Stomach (tissue), 8 donors: ENCODE measurements at regions not wholly inside any gene's neighbourhood (a gene's known extent, or its start where the extent isn't known, plus 50 kb on each side); places are given as distances from the start of the nearest gene placed in this dataset.

ENCODE experiments used
- DNase-seq, 2 donors: peaks; one replicate each; pipeline versions ENCODE4 v3.0.0 to v3.0.0-alpha.2; 2013 to 2019
- H3K27ac ChIP-seq, 5 donors: fragments of 200-600 bp in 4 of 5; sonication (generic) in 4 of 5; one replicate each; pipeline ENCODE4 v1.5.1; 2013 to 2019; ENCODE audit warnings: mild to moderate bottlenecking in 1 of 5, moderate library complexity in 1 of 5
- H3K27me3 ChIP-seq, 3 donors: fragments of 200-600 bp; sonication (generic); one replicate each; pipeline ENCODE4 v1.5.1; 2017 to 2019; ENCODE audit warnings: mixed run types in 1 of 3
- H3K36me3 ChIP-seq, 4 donors: fragments of 200-600 bp; sonication (generic); 1 replicate in 3 of 4; 2 replicates in 1 of 4; pipeline ENCODE4 v1.5.1; 2016 to 2019
- H3K4me1 ChIP-seq, 4 donors: fragments of 200-600 bp; sonication (generic); one replicate each; pipeline ENCODE4 v1.5.1; 2016 to 2019
- H3K4me3 ChIP-seq, 4 donors: fragments of 200-600 bp; sonication (generic) in 3 of 4; one replicate each; pipeline ENCODE4 v1.5.1; 2016 to 2019; ENCODE audit warnings: mild to moderate bottlenecking in 1 of 4
- H3K9me3 ChIP-seq, 4 donors: fragments of 200-600 bp; sonication (generic); one replicate each; pipeline ENCODE4 v1.5.1; 2016 to 2019
- EP300 ChIP-seq: sonication (generic); formaldehyde crosslinking; IDR thresholded peaks from one replicate; pipeline ENCODE4 v1.6.1; 2017; ENCODE audit warnings: antibody characterized with exemption
- POLR2A ChIP-seq, 4 donors: fragments of 450-650 bp; IDR thresholded peaks; one replicate each; pipeline ENCODE4 v1.6.1; 2016; ENCODE audit warnings: antibody characterized with exemption in 4 of 4, control low read depth in 2 of 4, mild to moderate bottlenecking in 1 of 4, moderate library complexity in 1 of 4
- POLR2AphosphoS5 ChIP-seq, 3 donors: sonication (generic); formaldehyde crosslinking; IDR thresholded peaks; one replicate each; pipeline ENCODE4 v1.6.1; 2016; ENCODE audit warnings: antibody characterized with exemption in 3 of 3
- WGBS, 5 donors: extraction: QIAGEN DNeasy Blood & Tissue Kit in 3 of 5; methylation state at CpG; one replicate each; pipeline versions ENCODE4 v1.1.5 to v1.1.7; 2013 to 2018; 5-methylcytosine and 5-hydroxymethylcytosine counted together
- intact Hi-C: fragments of 100-400 bp; cut with DNase I; formaldehyde crosslinking; loops from one replicate; pipeline ENCODE4 v1.15.1; 2023; ENCODE audit warnings: low total_unique reads
- TF ChIP-seq, protein P1 (sequence below), 7 experiments: fragments of 450-650 bp in 4 of 7; fragments of 200-600 bp in 3 of 7; sonication (generic) in 3 of 7; IDR thresholded peaks; one replicate each; pipeline ENCODE4 v1.5.1; 2016 to 2019; ENCODE audit warnings: antibody characterized with exemption in 7 of 7, control low read depth in 2 of 7, mild to moderate bottlenecking in 1 of 7
- donor health status: healthy with polysubstance abuse.
- donor health status: Bipolar disorder and iron deficiency.
- donor health status: healthy.

GRCh38 chr6:49145280-49145679 is 317.8 kb downstream of the MMUT start:
- Histone ChIP-seq H3K4me3 (no peak overlapping the region), H3K27ac (no peak overlapping the region), H3K4me1 (no peaks in the 10 kb centered on the region), H3K9me3 (peaks cover 0 to 8% (median 0%) of the 10 kb centered on the region in 4 donors), H3K27me3 (no peaks in the 10 kb centered on the region), H3K36me3 (no peaks in the 10 kb centered on the region)
- intact Hi-C loops: no loop called here
- TF ChIP-seq POLR2AphosphoS5 (IDR thresholded peaks at IDR 0.05) (no peak), POLR2A (IDR thresholded peaks at IDR 0.05) (no peak), EP300 (no peak)
- TF ChIP-seq, protein P1, sequence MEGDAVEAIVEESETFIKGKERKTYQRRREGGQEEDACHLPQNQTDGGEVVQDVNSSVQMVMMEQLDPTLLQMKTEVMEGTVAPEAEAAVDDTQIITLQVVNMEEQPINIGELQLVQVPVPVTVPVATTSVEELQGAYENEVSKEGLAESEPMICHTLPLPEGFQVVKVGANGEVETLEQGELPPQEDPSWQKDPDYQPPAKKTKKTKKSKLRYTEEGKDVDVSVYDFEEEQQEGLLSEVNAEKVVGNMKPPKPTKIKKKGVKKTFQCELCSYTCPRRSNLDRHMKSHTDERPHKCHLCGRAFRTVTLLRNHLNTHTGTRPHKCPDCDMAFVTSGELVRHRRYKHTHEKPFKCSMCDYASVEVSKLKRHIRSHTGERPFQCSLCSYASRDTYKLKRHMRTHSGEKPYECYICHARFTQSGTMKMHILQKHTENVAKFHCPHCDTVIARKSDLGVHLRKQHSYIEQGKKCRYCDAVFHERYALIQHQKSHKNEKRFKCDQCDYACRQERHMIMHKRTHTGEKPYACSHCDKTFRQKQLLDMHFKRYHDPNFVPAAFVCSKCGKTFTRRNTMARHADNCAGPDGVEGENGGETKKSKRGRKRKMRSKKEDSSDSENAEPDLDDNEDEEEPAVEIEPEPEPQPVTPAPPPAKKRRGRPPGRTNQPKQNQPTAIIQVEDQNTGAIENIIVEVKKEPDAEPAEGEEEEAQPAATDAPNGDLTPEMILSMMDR (IDR thresholded peaks at IDR 0.05): no peak
- no peak for DNase-seq

- H3K4me1 ChIP-seq: no peaks in the 10 kb centered on the region
- intact Hi-C loops: no loop called here
- no peaks in the 10 kb centered on the region for H3K27me3 ChIP-seq
- 22 to 29% (median 24%) methylated on average over 7 of the region's 7 CpGs for whole genome bisulfite sequencing, 5 donors
- DNase-seq: no peak
- H3K36me3 ChIP-seq: no peaks in the 10 kb centered on the region
- H3K27ac ChIP-seq: no peak overlapping the region
- TF ChIP-seq, protein P1 (IDR thresholded peaks at IDR 0.05): no peak
- no peak for TF ChIP-seq POLR2AphosphoS5 (IDR thresholded peaks at IDR 0.05)
- TF ChIP-seq POLR2A (IDR thresholded peaks at IDR 0.05): no peak
- H3K4me3 ChIP-seq: no peak overlapping the region
- peaks cover 0 to 6% (median 0%) of the 10 kb centered on the region in 4 donors for H3K9me3 ChIP-seq
Measured at GRCh38 chr6:49142421-49143151, 320.5 kb downstream of the MMUT start.

GRCh38 chr6:49121970-49122369 is 341.1 kb downstream of the MMUT start:
- H3K27ac ChIP-seq: no peak overlapping the region
- TF ChIP-seq EP300 (no peak), POLR2A (IDR thresholded peaks at IDR 0.05) (no peak), POLR2AphosphoS5 (IDR thresholded peaks at IDR 0.05) (no peak)
- TF ChIP-seq, protein P1 (IDR thresholded peaks at IDR 0.05): no peak
- no peaks in the 10 kb centered on the region for H3K4me1 ChIP-seq
- WGBS, 5 donors: 84 to 96% (median 90%) methylated on average over 3 of the region's 3 CpGs
- H3K9me3 ChIP-seq: no peaks in the 10 kb centered on the region
- H3K36me3 ChIP-seq: no peaks in the 10 kb centered on the region
- no peak overlapping the region for H3K4me3 ChIP-seq
- no peak for DNase-seq
- no peaks in the 10 kb centered on the region for H3K27me3 ChIP-seq
- intact Hi-C loops: no loop called here

DNA sequence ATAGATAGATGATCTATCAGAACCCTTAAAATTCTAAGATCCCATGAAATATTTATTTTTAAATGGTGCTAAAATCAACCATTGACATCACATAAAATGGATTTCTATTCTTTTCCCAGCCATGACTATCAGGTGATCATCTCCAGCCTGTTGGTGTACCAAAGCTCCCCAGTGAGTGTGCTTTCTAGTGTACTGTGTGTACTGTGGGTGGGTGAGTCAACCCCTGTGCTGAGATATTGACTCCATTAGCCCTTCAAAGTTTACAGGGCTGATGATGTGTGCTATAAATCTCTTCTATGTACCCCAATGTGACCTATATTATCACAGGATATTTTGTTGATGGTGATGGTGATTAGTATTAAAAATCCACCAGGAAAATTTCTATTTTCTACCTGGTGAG is 344.6 kb downstream of the MMUT start:
- no peaks in the 10 kb centered on the region for H3K4me1 ChIP-seq
- H3K27me3 ChIP-seq: no peaks in the 10 kb centered on the region
- DNase-seq: no peak
- TF ChIP-seq POLR2AphosphoS5 (IDR thresholded peaks at IDR 0.05): no peak
- no peak for TF ChIP-seq POLR2A (IDR thresholded peaks at IDR 0.05)
- TF ChIP-seq EP300: no peak
- TF ChIP-seq, protein P1 (IDR thresholded peaks at IDR 0.05): no peak
- no peaks in the 10 kb centered on the region for H3K9me3 ChIP-seq
- H3K36me3 ChIP-seq: no peaks in the 10 kb centered on the region
- intact Hi-C loops: no loop called here
- H3K27ac ChIP-seq: no peak overlapping the region
- H3K4me3 ChIP-seq: no peak overlapping the region
